NAMALWA (cell line): ENCODE measurements at regions not wholly inside any gene's neighbourhood (a gene's known extent, or its start where the extent isn't known, plus 50 kb on each side); places are given as distances from the start of the nearest gene placed in this dataset.
A peak's percentile ranks its signal among the peaks of the same experiment; 100 is the strongest.
"Not testable (repeated sequence)": the region's sequence is repeated elsewhere in the genome, so short reads cannot be mapped to it uniquely, and the experiment has no call there.

ENCODE experiments used
- DNase-seq: peaks from one replicate; pipeline ENCODE4 v3.0.0-alpha.2; 2015; ENCODE audit warnings: low spot score

DNA sequence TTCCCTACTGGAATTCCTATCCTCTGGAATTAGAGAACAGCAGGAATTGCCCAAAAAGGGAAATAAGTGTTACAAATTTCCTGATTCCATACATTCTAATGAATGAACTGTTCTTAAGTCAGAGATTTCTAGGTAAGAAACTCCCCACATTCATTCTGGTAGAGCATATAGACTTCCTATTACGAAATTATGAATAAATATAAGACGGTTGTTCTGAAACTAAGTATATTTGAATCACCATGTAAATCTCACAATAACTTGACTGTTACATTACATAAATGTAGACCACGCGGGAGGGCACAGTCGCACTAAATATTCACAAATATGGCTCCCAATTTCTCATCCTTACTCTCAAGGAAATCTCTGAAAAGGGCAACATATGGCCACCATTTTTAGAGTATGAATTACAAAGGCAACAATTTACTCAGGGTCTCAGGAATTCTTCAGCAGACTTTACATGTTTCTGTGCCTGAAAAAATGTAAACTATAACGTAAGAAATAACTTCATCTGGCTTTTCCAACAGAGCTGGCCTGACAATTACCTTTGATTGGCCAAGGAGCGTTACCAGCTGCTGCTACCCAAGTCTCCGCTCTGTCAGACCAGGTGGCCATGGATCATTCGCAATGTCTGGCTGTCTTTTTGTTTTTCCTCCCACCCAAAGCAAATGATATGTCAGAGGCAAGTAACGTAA is 115.8 kb downstream of the MPP7 start:
- no peak for DNase-seq

DNA sequence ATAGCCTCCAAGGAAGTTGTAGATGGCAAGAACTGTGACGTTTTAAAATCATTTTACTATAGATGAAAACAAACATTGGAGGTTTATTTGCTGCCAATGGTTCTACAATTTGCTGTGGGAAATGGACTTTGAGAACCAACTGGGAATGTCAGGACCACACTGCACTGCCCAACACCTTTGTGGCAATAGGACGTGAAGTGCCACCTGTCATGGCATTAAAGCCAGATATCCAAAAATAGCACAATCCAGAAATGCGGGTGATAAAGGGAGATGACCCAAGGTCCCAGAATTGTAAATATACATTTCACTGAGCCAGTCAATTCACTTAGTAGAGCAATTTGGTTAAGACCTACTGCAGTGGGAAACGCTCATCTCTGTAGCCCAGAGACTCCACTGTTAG is 116.4 kb downstream of the MPP7 start:
- DNase-seq = no peak

DNA sequence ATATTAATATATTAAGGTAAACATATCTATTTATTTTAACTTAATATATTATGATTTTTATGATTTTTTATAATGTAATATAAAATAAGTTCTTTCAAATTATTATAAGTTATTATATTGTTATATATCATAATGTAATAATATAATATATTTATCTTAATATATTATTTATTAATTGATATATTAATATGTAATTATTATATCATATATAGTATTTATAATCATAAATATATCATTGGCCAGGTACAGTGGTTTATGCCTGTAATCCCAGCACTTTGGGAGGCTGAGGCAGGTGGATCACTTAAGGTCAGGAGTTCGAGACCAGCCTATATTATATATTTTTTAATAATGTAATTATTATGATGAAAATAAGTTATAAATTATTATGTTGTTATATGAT is 118.1 kb downstream of the MPP7 start:
- DNase-seq = no peak

DNA sequence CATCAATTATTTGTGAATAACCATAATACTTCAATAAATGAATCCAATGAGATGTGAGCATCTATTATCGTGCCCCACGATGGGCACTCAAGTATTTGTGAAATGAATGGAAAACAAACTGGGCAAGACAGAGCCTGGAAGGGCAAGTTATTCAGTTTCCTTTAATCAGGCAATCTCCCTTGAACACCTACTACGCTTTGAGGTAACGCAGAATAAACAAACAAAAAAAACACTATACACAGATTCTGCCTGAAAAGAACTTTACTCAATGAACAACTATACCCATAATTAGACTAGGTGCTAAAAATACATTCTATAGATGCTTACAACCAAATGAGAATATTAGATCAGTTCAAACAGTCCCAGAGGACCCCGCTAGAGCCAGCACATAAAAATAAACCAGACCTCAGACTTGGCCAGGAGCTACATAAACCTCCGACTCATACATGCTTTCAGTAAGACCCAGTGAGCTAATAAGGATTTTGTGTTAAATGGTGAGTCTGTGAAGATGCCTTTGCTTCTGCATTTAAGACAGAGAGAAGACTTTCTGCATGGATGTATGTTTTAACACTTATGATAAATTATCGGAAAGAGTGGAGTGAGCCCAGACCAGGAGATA is 121.3 kb downstream of the MPP7 start:
- DNase-seq = no peak

DNA sequence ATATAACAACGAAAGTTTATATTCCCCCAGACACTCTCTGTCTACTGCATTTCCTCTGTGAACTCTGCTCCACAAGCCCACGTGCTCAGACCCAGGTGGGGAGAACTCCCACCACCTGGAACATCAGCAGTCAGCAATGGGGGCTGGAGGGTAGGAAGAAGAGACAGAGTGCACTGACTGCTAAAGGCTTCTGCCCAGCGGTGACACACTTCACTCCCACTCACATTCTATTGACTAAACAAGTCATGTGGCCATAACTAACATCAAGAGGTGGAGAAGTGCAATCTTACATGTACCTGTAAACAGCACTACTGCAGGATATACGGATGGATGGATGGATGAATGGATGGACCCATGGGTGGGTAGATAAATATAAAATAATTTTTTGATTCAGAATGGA is 122.2 kb downstream of the MPP7 start:
- DNase-seq = no peak

DNA sequence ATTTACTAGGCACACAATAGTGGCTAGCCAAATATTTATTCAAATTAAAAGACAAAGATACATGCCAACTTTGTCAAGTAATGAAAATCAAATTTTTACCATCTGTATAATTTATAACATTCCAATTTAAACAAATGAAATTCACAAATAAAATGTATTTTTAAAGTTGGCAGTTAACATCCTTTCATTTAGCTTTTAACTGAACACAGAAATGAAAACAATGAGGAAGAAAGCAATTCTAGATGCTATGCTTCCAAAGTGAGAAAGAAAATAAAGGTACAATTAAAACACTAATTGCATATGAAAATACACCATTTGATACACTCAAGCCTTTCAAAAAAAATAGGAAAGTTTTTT is 123.1 kb downstream of the MPP7 start:
- DNase-seq = no peak

DNA sequence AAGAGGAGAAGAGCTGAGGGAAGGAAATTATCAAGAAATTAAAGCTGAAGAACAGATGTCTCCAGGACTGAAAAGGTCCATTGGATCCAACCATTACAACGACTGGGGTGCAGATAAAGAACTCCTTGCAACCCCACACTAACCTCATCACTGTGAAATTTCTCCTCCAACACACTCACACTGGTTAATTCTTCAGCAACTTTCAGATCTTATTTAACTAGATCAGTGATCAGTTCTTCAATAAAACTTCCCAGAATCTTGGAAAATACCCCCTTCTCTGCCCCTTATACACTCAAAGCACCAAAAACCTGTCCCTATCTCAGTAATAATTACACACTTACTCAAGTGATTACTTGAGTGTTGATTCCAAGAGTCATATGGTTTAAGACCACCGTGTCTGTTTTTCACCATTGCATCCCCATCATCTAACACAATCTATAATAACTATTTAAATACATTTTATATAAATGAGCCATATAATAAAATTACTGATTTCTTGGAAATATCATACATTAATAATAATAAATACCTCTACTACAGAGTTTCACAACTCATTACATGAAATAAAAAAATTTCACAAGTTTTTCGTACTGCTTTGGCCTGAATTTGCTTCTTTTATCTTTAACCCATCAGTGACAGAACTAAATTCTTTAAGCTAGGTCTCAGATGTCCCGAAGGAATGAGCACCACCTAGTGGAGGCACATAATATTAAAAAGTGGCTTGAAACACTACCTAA is 123.7 kb downstream of the MPP7 start:
- DNase-seq = peak; percentile 73

DNA sequence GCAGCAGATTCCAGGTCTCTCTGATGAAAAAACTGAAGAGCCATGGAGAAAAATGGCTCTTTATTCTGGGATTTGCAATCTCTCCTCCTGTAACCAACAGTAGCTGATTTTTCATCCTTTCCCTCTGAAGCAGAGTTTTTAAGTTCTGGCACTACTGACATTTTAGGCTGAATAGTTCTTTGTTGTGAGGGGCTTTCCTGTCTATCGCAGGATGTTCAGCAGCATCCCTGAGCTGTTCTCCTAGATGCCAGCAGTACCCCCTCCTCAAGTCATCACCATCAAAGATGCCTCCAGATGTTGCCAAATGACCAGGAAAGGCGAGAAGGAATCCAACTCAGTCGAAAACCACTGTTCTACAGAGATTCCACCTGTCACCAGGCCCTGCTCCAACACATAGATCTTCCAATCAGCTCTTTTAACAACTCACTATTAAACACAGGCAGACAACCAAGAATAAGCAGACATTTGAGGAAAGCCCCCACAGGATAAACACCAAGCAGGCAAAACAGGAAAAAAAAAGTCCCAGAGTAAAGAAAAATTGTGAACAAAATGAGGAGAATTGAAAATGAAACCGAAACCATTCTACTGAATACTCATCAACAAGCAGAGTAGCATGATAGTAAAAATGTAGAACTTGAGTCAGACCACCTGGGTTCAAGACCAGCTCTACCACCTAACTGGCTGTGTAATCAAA is 124.8 kb downstream of the MPP7 start:
- peak; percentile 19 for DNase-seq

DNA sequence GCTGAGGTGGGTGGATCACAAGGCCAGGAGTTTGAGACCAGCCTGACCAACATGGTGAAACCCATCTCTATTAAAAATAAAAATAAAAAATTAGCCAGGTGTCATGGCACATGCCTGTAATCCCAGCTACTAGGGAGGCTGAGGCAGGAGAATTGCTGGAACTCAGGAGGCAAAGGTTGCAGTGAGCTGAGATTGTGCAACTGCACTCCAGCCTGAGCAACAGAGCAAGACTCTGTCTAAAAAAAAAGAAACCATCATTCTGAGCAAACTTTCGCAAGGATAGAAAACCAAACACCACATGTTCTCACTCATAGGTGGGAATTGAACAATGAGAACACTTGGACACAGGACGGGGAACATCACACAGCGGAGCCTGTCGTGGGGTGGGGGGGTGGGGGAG is 126.4 kb downstream of the MPP7 start:
- not testable (repeated sequence) for DNase-seq

DNA sequence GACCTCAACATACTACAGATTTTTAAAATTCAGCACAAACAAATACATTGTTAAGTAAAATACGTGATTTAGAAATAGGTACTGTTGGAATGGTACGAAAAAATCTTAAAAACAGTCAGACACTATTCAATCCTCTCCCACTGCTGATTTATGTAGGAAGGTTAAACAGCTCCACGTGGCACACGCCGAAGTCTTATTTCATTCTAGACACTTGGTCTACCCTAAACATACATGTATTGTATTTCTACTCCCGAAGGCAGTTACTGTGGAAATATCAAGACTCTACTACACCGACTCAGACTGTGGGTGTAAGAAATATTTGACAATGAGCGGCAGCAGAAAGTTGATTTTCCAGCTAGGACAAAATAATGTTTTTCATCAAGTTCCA is 130.6 kb downstream of the MPP7 start:
- DNase-seq = no peak

DNA sequence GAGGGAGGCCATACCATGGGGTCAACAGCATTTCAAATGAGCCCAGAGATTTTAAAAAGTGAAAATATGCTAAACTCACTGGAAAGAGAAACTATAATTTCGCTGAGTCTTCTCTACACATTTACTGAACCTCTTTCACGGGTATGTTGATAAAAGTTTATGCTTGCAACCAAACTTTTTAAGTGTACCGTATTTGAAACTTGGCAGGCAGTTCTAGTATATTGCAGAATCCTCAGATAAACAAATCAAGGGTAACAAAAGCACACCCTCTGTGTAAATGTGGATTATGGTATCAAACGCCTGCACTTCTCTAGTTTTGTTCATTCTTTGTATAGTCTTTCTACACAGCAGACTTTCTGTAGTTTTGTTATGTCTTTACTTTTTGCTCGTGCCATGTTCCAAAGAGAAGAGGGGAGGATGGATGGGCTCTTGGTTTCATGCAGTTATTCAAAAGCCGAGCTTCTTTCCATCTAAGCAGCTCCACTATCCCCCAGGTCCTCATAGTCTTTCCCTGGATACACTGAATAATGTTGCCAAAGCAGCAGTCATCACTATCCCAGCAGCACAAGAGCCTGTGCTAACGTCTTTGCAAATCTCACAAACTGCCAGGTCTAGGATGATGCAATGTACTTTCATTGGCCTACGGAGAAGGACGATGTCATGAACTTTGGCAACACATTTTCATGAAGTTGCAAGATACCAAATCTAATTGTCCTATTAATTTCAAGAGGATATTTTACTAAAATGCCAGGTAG is 131.2 kb downstream of the MPP7 start:
- no peak for DNase-seq

DNA sequence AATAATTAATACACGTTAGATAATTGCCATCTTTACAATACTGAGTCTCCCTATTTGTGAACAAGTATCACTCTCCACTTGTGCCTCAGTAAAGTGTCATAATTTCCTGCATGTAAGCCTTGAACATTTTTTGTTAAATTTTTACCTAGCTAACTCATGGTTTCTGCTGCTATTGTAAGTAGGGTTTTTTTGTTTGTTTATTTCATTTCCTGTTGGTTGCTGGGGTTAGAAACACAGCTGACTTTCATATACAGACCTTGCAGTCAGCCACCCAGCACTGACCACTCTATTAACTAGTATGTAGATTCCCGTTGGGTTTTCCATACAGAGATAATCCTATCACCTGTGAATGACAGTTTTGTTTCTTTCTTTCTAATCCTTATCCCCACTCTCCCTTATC is 133.3 kb downstream of the MPP7 start:
- DNase-seq = no peak

DNA sequence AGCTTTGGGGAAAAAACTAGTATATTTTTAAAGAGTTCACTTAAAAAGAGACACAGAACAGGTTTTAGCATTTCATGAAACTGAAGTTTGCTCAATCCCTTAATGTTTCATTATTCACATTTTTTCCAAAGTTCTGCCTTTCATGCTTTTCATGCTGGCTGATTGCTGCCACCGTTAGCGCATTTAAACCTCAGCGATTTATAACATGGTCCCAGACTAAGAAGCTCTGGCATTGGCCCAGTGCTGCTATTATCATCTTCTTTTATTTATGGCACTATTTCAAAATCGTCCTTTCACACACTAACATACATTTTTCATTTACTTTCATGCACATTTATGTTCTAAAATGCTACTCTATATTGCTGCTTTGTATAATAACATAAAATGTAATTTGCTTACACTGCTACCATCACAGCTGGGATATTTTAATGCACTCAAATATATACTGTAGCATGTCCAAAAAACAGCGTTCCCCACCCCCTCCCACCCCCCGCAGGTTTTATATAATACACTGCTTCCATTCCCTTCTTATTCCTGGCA is 141.9 kb downstream of the MPP7 start:
- no peak for DNase-seq

DNA sequence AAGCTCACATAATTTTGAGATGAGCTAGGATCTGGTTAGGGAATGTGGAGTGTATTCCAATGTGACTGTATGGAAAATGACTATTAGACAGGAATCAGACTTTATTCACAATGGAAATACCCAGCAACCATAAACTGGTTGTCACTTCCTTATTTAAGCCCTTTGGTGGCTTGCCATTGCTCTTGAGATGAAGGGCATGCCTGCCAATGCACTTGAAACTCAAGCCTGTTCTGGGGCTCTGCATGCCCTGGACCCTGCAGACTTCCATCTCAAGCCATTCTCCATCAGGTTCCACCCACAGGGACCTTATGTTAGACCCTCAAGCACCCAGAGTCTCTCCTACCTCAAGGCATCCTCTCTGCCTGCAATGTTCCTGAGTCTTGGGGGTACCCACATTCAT is 145.5 kb downstream of the MPP7 start:
- DNase-seq = no peak

DNA sequence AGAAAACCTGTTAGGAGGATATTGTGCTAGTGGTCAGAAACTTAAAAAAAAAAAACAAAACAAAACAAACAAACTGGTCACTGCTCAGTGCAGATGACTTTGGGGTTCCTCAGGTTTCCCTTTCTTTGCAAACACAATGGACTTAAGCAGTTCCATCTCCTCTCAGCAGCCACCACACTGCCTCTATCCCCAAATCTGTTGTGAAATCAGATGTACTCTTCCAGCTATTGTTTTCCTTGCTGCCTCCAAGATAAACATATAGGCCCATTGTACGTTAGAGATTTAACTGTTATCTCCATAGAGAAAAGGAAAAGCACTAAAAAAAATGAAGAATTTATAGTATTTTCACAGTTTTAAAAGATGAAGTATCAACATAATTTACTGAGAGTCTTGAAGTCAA is 147.1 kb downstream of the MPP7 start:
- no peak for DNase-seq

DNA sequence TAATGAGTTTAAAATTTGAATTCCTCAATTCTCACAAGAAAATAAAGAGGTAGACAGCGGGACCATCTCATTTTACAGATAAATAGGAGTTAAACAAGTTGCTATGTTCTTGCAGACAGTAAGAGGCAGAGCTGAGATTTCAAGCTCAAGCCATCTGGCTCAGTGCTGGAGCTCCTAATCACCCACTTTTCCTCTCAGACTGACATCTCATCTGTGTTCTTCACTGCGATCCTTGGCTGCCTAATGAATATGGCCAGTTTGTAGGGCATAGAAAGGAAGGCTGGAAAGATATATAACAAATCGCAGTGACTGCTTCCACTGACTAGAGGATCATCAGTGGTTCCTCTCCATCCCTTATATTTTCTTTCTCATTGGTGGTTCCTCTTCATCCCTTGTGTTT is 151.2 kb downstream of the MPP7 start:
- no peak for DNase-seq

DNA sequence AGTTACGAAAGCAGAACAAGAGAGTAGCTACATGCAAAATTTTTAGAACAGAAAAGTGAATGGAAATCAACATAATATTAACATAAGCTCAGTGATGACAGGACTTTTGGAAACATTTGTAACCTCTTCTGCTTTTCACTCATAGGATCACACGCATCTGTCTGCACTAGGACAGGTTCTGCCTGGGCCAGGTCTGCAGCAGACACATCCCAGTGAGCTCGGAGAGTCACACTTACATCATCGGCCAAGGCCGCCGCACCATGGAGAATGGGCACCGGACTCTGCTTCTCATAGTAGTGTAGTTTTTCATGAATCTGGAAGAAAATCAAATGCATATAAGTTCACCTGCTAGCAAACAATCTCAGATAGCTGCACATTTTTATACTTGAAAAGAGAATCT is 150.9 kb upstream of the ODAD2 start:
- no peak for DNase-seq

DNA sequence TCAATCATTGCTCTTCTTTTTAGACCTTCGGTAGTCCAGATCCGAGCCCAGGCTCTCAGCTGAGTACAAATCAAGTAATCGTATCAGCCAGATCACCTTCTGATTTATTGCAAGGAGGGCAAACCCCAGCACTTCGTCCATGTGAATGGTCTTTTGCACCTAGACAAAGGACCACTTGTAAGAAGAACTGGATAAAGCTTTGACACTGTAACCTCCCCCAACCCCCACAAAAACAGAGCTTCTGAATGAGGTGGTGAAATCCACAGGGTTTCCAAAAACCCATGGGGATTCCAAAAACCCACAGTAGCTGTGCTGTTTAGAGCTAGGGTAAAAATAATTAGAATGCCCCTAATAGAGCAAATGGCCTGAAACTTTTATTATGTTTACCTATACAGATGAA is 148.8 kb upstream of the ODAD2 start:
- no peak for DNase-seq

DNA sequence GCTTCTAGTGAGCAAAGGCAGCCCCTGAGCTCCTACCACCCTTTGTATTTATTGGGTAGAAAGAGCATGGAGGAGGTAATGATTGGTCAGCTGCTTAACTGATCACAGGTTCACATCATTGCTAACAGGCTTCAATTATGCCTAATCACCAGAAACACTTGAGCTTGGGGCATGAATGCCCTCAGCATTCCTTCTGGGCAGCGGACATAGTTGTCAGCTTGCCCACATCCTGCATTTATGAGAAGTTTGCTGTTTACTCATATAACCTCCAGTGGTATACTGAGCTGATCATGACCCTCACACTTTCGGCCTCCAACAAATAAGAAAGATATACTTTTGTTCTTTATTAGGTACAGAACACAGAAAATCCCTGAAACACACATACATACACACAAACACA is 140.3 kb upstream of the ODAD2 start:
- DNase-seq = no peak

DNA sequence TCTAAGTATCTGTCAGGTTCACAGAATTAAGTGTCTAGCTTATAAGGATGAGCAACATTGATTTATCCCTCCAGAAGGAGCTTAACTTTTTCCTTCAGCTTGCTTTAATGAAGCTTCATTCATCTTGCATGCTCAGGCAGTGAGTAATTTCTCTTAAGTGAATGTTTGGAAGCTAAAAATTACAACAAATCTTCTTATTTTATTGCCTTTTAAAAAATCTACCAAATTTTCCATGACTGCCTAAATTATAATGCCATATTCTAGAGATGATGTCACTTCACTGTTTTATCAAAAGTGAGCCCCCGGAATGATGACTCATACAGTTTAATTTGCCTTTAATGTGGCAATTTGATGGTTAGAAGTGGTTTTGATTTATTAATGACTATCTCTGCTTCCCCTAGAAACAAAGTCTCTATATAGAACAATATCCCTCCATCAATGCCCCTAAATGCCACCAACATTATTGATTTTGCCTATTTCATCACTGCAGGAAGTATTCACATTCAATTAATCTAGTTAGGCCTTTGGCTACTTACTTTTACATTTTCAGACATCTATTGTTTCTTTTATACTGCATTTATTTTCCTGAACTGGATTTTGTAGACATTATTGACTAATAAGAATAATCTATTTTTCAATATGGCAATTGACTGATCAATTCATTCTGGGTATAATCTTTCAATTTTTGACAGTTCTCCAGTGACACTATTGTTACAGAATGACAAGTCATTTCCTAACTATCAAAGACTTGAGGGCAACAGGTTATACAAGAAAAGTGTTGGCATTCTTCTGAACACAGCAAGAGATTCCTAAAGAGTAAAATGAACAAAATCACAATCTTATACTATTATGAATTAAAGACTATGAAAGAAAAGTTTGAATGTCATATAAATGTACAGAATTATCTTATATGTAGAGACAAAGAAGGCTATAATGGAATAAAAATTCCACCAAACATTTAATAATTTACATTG is 139.3 kb upstream of the ODAD2 start:
- DNase-seq = no peak

DNA sequence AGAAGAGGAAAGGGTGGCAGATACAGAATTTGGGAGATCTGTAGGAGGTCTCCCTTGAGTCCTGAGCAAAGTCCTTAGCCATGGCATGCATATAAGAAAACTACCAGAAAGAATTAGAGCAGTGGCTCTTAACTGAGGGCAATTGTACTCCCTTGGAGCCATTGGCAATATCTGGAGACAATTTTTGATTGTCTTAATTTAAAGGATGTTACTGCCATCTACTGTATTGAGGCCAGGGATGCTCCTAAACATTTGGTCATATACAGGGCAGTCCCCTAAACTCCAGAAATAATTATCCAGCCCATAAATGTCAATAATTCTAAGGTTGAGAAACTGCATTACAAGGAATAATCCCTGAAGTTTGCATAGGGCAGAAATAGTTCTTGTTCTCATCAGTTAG is 136.4 kb upstream of the ODAD2 start:
- DNase-seq = no peak
